ENCODE measurements at regions not wholly inside any gene's neighbourhood (a gene's known extent, or its start where the extent isn't known, plus 50 kb on each side); places are given as distances from the start of the nearest gene placed in this dataset.

DNA sequence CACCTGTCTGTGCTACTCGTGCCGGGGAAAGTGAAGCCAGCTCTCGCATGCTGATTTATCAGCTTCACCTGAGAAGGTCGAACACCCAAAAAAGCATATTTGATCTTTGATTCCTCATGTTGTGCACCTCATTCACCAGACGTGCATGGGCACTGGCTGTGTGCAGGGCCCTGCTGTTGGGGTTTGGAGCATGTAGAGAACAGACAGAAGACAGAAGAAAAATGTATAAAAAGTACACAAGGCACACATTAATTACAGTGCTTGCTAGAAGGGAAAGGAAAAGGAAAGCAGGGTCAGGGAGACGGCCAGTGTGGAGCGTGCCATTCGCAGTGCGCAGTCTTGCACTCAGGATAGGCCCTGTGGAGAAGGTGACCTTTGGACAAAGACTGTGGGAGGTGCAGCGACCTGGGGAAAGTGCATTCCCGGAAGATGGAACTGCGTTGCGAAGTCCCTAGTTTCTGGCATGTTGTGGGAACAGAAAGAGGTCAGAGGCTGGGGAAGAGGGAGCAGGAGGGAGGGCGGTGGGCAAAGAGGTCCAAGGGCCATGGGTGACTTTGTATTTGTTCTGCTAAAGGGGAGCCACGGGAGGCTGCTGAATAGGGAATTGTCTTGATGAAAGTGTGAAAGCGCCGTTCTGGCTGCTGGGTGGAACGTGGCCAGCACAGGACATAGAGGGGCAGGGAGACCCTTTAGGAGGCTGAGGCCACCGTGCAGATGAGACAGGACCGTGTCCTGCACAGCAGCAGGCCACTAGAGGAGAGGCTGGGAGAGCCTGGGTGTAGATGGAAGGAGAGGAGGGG is 232.8 kb downstream of the GLRX3 start:
- no peak for DNase-seq (ENCODE audit: low read depth in 1 of 2, low spot score in 1 of 2)

DNA sequence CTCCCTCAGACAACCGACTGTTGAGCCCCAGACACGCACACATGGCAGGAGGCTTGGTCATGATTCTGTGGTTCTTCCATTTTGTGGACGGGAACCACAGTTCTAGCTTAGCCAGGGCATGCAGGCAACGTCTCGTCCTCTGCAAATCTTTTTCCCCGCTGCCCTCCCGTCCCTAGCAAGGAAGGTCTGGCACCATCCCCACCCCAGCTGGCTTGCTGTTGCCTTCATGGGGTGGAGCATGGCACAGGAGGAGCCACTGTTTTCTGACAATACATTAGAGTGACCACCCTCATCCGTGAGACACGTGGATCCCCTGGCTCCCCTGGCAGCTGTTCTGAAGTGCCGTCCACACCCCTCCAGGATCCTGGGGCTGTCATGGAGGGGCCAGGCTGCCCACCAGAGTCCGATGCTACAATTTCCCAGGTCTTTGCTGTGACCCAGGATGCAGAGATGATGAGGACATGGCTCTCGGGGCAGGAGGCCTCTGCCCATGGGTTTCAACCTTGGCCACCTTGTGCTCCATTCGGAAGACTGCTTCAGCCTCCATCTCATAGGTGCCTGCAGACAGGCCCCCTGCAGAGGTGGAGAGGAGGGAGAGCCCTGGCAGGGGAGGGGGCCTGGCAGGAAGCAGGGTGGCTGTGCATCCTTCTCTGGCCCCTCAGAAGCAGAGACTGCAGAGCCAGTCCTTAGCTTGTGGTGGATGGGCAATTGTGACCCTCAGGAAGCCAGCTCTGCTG is 233.6 kb downstream of the GLRX3 start:
- DNase-seq (ENCODE audit: low read depth in 1 of 2, low spot score in 1 of 2) = no peak

DNA sequence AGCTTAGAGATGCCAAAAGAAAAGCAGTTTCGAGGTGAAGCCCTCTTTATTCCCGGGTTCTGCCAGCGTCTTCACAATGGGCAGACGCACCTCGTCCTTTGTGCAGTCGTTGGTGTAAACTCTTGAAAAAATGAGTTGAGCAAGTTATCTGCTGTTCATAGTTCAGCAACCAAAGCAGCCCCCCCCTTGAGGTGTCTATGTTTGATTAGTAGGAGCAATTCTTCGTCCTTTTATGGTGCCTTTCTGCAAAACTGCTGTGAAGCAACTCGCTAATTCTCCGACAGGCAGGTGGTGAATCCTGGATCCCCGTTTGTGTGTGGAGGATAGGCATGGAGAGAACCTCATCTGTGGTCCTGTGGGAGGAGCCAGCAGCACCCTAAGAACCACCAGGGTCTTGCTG is 234.5 kb downstream of the GLRX3 start:
- no peak for DNase-seq (ENCODE audit: low read depth in 1 of 2, low spot score in 1 of 2)

DNA sequence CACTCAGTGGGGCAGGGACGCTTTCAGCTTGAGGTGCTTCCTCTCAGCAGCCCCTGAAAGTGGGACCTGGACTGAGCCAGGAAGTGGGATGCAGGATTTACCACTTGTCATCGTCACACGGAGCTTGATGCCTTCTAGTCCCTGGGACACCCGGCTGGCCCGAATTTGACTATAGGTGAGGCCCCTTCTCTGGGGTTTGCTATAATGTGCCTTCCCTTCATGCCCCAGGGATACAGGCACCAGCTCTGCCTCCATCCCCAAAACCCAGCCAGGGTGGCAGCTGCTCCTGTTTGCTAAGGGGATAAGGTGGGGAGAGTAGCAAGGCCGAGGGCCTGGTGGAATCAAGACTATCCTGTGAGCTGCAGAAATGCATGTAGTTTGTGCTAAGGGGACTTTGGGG is 235.0 kb downstream of the GLRX3 start:
- DNase-seq (ENCODE audit: low read depth in 1 of 2, low spot score in 1 of 2) = no peak

DNA sequence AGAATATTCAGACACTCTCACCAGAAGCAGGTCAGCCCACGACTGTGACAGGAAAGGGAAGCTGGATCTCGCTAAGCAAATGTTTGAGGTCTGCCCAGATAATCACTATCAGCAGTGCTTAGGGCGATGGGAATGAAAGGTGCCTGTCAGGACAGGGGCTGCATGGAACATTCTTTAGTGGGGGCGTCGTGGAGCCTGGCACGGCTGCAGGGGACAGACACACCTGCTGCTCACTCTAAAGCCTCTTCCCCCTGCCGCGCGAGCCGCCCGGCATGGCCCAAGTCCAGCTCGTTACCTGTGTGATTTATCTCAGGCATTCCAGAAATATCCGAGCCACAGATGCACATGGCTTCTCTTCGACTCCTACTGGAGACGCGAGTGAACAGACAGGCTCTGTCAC is 235.5 kb downstream of the GLRX3 start:
- no peak for DNase-seq (ENCODE audit: low read depth in 1 of 2, low spot score in 1 of 2)

DNA sequence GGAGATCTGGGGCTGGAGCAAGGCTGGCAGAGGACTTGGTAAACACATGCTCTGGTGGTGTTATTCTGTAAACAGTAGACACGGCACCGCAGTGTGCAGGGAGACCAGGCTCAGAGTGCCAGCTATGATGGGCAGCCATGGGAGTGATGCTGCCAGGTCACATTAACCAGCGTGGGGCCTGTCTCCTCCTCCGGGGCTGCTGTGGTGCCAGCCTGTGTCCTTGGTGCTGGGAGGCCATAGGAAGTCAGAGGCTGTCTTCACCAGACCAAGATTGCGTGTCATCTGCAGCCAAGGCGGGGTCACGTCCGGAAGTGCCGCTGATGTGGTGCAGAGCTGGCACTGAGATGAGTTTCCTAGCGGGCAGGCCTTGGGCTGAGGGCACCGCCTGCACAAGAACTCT is 236.0 kb downstream of the GLRX3 start:
- DNase-seq (ENCODE audit: low read depth in 1 of 2, low spot score in 1 of 2) = no peak

DNA sequence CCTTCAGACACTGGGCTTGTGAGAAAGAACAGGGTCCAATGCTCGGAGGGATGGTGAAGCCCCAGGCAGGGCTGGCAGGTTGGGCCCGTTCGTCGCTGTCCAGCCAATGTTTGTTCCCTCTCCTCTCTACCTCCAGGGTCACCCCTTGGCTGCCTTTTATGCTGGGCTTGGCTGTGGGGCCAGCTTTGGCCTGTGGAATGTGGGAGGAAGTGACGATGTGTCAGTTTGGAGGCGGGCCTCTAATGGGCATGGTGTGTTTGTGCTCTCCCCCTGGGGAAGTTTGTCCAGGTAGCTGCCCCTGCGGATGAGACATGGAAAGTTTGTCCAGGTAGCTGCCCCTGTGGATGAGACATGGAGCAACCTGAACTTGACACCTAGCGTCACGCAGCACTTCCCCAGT is 236.7 kb downstream of the GLRX3 start:
- DNase-seq (ENCODE audit: low read depth in 1 of 2, low spot score in 1 of 2) = no peak

DNA sequence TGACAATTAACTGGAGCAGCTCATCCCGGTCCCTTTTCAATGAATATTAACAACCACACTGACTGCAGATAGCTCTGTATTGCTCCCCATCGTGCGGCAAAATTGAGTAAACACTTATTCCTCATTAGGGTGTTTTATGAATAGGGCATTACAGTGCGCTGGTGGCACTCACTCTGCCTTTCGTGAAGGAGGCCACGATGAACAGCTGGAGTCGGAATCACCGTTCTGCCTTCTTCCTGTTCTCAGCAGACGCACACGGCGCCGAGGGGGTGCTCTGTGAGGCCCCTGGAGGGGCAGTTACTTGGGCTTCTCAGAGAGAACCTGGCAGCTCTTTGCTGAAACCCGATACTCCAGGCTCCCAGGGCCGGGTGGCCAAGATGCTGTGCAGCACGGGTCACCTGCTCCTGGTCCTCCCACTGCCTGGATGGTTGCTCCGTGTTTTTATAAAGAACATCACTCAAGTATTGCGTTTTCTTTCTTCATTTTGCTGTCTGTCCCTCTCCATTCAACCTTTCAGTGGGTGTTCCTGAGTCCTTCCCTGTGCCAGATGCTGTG is 241.9 kb downstream of the GLRX3 start:
- no peak for DNase-seq (ENCODE audit: low read depth in 1 of 2, low spot score in 1 of 2)

DNA sequence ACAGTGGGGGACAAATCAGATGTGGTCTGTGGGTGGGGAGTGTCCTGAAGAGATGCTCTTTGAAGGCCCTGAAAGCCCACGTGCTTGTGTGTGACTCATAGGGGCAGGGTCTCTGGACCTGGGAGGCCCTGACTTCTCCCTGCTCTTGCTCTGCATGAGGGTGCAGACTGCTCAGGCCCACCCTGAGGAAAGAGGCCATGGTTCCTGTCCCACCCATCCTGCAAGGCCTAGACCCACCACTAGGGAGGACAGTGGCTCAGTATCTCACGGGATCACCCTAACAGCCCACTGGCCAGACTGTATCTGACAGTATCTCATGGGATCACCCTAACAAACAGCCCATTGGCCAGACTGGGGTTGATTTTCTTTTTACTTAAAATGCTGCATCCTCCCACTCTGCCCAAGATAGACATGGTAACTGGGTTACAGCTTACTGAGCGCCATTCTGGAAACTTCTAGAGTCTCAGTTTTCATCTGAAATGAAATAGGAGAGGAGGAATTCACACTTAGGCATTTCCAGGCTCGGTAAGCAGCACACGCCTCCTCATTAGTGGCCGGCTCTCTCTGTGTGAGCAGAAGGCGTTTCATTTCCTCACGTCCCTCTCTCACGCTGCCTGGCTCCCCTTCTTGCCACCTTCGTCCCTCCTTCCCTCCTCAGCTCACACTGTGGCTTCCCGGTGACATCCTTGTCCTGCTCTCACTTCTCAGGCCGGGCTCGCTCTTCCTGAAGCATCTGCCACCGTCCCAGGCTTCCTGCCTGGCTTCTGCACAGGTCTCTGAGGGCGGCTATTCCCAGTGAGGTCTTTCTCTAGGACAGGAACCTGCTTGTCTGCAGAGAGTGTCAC is 242.6 kb downstream of the GLRX3 start:
- no peak for DNase-seq (ENCODE audit: low read depth in 1 of 2, low spot score in 1 of 2)

DNA sequence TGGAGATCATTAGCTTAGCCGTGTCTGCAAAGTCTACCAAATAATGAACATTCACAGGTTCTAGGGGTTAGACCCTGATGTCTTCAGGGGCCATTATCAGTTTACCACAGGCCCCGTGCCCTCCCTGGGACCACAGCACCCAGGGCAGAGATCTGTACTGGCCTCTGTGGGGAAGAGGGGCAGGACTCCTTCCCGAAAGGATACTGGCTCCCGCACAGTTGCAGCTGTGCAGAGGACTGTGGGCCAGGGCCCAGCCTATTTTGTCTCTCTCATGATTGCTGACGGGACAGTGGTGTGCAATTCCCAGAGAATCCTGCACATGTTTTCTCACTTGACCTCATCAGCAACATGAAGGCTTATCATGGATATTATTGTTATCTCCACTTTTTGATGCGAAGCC is 243.9 kb downstream of the GLRX3 start:
- no peak for DNase-seq (ENCODE audit: low read depth in 1 of 2, low spot score in 1 of 2)

DNA sequence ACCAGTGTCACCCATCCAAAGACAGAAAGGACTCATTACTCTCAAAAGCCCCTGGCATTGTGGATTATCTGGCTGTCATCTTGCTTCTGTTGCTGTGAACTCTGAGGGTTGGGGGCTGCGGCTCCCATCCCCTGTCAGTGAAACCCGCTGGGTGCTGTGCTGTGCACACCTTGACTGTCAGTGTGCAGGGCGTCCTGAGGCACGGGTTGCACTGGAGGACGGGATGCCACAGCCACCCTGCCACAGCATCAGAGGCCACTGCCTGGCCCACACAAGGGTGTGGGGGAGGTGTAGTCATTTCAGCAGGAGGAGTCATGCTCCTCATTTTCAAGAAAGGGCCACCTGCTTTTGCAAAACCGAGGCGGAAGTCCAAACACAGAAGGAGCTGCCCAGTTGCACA is 245.8 kb downstream of the GLRX3 start:
- DNase-seq (ENCODE audit: low read depth in 1 of 2, low spot score in 1 of 2) = no peak

DNA sequence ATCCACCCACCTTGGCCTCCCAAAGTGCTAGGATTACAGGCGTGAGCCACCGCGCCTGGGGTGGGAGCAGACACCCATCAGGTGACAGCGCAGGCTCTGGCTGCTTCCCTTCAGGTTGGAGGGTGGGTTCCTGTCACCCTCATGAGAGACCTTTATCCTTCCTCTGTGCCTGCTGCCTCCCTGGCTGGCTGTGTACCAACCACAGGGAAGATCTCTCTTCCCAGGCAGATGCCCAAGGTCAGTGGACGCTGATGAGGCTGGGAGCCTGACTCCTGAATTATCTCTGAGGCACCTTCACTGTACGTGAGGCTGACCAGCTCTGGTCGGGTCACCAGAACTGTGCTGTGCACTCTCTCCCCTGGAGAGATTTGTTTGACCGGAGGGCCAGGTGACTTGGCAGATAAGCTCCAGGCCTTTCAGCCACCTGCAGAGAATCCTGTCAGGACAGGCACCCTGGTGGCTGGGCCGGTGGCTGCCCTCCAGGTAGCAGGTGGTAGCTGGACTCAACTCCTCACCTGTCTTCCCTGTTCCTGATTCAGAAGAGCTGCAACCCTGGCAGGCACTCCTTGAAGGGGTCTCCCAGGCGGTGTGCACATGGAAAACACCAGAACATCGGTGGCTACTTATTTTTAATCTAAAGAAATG is 251.9 kb downstream of the GLRX3 start:
- no peak for DNase-seq (ENCODE audit: low read depth in 1 of 2, low spot score in 1 of 2)

DNA sequence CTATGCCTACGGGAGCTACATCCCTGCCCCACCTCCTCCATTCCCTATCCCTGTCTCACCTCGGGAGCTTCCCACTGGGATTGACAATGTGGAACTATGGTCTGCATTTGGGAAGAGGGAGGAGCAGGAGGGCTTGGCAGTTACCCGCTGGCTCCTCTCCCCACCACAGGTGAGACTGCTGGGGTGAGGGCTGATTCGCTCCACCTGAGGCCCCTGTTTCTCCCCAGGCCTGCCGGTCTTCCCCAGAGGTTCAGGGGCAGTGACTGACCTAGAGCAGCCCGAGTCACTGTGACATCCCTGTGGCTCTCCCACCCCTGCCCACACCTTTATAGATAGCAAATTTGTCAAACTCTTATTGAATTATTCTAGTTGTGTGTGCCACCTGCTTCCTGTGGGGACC is 252.6 kb downstream of the GLRX3 start:
- no peak for DNase-seq (ENCODE audit: low read depth in 1 of 2, low spot score in 1 of 2)

DNA sequence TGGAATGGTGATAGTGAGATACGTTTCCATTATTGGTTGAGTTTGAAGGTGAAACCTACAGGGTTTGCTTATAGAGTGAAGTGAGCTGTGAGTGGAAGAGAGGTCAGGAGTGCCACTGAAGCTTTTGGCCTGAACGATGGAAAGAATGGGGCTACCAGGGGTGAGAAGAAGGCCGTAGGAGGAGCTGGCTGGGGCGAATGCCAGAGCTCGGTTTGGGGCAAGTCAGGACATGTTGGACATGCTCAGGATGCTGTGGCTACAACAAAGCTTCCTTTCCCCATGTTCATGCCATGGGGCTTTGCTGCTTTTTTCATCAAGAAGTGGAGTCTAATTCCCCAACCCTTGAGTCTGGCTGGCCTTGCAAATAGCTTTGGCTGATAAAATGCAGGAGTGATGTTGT is 253.7 kb downstream of the GLRX3 start:
- no peak for DNase-seq (ENCODE audit: low read depth in 1 of 2, low spot score in 1 of 2)

DNA sequence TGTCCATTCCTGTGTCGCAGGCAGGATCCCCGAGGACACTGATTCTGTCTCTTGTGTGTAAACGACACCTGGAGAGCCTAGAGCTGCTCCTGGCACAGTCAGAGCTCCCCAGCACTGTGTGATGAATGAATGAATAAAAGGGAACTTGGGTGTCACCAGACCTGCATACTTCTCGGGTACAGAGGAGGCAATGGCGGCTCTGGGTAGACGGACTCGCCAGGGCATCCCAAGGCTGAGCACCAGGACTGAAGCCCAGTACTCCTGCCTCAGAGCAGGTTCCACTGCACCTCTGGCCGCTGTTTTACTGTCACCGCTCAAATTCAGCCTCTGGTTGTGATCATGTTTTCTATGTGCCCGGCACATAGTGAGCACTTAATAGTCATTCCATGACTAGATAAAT is 255.8 kb downstream of the GLRX3 start:
- DNase-seq (ENCODE audit: low read depth in 1 of 2, low spot score in 1 of 2) = no peak

DNA sequence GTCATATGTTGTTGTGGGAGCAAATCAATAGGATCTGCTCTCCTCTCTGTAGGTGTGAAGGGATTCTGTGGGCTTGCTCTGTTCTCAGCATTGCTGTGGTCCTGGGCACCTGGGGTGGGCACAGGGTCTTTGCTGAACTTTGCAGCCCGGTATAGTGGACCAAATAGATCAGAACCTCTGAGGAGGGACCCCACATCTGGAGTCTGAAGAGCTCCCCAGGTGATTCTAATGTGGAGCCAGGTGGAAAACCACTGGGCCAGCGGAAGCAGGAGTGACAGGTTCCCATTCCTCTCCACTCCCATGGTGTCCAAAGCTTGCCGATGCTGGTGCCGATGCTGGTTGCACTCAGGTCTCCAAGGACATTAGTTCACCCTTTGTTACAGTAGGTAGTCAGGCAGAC is 257.2 kb downstream of the GLRX3 start:
- no peak for DNase-seq (ENCODE audit: low read depth in 1 of 2, low spot score in 1 of 2)

DNA sequence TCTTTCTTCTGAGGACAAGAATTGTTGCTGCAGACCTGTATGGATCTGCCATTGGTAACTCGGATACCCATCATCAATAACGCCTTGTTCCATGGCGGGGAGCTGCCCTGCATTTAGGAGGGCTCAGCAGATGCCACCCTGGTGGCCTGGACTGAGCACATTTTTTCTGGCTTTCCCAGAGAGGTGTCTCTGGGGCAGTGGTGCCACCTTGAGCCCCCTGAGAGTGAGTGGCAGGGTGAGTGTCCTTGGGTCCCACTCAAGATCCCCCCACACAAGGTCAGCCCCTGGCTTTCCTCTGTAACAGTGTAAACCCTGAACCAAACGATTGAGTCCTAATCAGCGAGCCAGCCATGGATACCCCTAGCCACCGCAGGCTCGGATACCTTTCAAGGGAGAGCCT is 258.6 kb downstream of the GLRX3 start:
- no peak for DNase-seq (ENCODE audit: low read depth in 1 of 2, low spot score in 1 of 2)

DNA sequence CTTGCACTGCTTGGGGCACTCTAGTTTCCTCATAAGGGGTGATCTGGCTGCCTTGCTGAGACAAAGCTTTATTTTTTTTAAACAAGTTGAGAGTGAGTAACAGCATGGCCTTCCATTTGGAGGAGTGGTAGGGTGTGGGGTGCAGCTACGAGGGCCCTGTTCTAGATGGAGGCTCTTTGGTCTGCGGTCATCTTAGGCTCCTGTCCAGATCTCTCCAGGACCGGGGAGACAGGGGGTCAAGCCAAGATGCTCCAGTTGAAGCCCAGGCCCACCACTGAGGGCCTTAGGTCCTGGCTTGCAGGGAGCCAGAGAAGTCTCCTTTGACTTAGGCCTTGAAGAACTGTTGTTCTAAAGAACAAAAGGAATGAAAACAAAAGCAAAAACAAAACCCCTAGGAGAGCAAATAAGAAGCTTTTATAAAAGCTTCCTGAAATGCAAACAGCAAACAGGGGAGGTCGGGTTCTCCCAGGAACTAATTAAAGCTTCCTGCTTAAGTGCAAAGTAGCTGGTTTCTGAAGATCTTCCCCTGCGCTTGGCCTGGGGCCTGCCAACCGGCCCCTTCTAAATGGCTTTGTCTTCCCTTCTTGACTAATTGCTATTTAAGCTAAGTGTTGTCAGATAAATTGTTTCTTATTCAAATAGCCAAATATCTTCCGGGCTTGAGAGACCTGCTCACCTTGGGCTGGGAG is 259.2 kb downstream of the GLRX3 start:
- DNase-seq (ENCODE audit: low read depth in 1 of 2, low spot score in 1 of 2) = no peak

DNA sequence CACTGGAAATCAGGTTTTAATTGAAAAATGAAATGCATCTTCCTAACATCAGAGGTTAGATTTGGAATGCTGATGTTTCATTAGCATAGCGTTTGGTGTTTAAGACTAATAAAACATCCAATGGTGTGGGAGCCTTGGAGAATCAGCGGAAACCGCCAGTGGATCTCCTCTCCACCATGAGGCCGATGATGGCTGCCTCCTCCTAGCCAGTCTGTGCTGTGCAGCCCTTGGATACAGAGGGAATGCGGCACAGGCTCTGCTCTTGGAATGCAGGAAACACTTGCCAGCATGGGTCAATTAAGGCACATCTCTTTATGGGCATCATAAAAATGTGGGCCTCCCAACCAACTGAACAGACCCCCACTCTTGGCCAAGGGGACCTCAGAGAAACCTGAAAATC is 259.9 kb downstream of the GLRX3 start:
- DNase-seq (ENCODE audit: low read depth in 1 of 2, low spot score in 1 of 2) = no peak
